IMR-90 (cell line): ENCODE measurements at regions not wholly inside any gene's neighbourhood (a gene's known extent, or its start where the extent isn't known, plus 50 kb on each side); places are given as distances from the start of the nearest gene placed in this dataset.

Experiments
- ATAC-seq: fragments of 200-7000 bp; cut with Tn5 transposase; 2 replicates; pipeline ENCODE4 v1.9.1; 2020; ENCODE audit warnings: low read depth, mild to moderate bottlenecking, moderate library complexity
- BruUV-seq: library from RNA; stranded (reverse); fragments of 400-500 nt; replicated peaks from 2 replicates; lab custom pipeline; 2021; lab: Mats Ljungman, UMichigan
- CTCF ChIA-PET: fragments of 300-600 bp; formaldehyde crosslinking; extraction: SDS; loops from one replicate; lab custom pipeline; 2021; ENCODE audit warnings: antibody characterized with exemption; lab: Yijun Ruan, JAX
- POLR2A ChIA-PET: fragments of 300-600 bp; sonication (Branson Sonifier 250); formaldehyde crosslinking; loops from one replicate; lab custom pipeline; 2022; ENCODE audit warnings: antibody characterized with exemption; ENCODE audit not compliant: unreplicated experiment; lab: Charles Lee
- DNase-seq: peaks from one replicate; pipeline ENCODE4 v3.0.0; 2013
- H2AFZ ChIP-seq: replicated peaks from 2 replicates; pipeline ENCODE3; 2013; ENCODE audit warnings: low read length, mild to moderate bottlenecking; ENCODE audit not compliant: poor library complexity
- H2AK5ac ChIP-seq: 2 replicates; pipeline ENCODE4 v1.6.1; 2013; ENCODE audit warnings: low read depth, low read length, inconsistent platforms
- H2AK9ac ChIP-seq: replicated peaks from 2 replicates; pipeline ENCODE3; 2013; ENCODE audit warnings: mild to moderate bottlenecking, low read depth, low read length, moderate library complexity; ENCODE audit not compliant: poor library complexity
- H2BK120ac ChIP-seq: 2 replicates; pipeline ENCODE4 v1.6.1; 2013; ENCODE audit warnings: low read depth, low read length, inconsistent platforms
- H2BK15ac ChIP-seq: 3 replicates; pipeline ENCODE4 v1.6.1; 2013; ENCODE audit warnings: low read depth, low read length, inconsistent platforms
- H2BK20ac ChIP-seq: 2 replicates; pipeline ENCODE4 v1.6.1; 2013; ENCODE audit warnings: low read depth, mild to moderate bottlenecking, inconsistent platforms, low read length, moderate library complexity
- H2BK5ac ChIP-seq: 2 replicates; pipeline ENCODE4 v1.6.1; 2013; ENCODE audit warnings: mild to moderate bottlenecking, low read depth, low read length, inconsistent platforms; ENCODE audit not compliant: poor library complexity, severe bottlenecking
- H3K14ac ChIP-seq: replicated peaks from 2 replicates; pipeline ENCODE4 v1.6.1; 2013; ENCODE audit warnings: low read depth, low read length, inconsistent platforms
- H3K18ac ChIP-seq: 2 replicates; pipeline ENCODE4 v1.6.1; 2013; ENCODE audit warnings: low read depth, low read length, control low read depth
- H3K23ac ChIP-seq: 2 replicates; pipeline ENCODE4 v1.6.1; 2013; ENCODE audit warnings: low read depth, low read length, inconsistent platforms
- H3K27ac ChIP-seq: 2 replicates; pipeline ENCODE4 v1.5.1; 2013; ENCODE audit warnings: mild to moderate bottlenecking, control low read depth, low read length; ENCODE audit not compliant: insufficient read depth
- H3K27me3 ChIP-seq: 2 replicates; pipeline ENCODE4 v1.6.1; 2013; ENCODE audit warnings: low read length; ENCODE audit not compliant: control insufficient read depth, insufficient read depth
- H3K36me3 ChIP-seq: 2 replicates; pipeline ENCODE4 v1.6.1; 2013; ENCODE audit warnings: low read length, mixed read lengths; ENCODE audit not compliant: control insufficient read depth, insufficient read depth
- H3K4ac ChIP-seq: 2 replicates; pipeline ENCODE4 v1.6.1; 2013; ENCODE audit warnings: low read depth, low read length, inconsistent platforms
- H3K4me1 ChIP-seq: 2 replicates; pipeline ENCODE4 v1.6.1; 2013; ENCODE audit warnings: low read length, mixed read lengths; ENCODE audit not compliant: control insufficient read depth, insufficient read depth
- H3K4me2 ChIP-seq: 2 replicates; pipeline ENCODE4 v1.6.1; 2013; ENCODE audit warnings: low read depth, mild to moderate bottlenecking, control low read depth, low read length, moderate library complexity
- H3K4me3 ChIP-seq: 2 replicates; pipeline ENCODE4 v1.5.1; 2013; ENCODE audit warnings: low read depth, mild to moderate bottlenecking, control low read depth, low read length, moderate library complexity; ENCODE audit not compliant: insufficient read depth
- H3K56ac ChIP-seq: 2 replicates; pipeline ENCODE4 v1.6.1; 2013; ENCODE audit warnings: low read length, inconsistent platforms; ENCODE audit not compliant: insufficient read depth; ENCODE audit errors: extremely low read depth
- H3K79me1 ChIP-seq, 2 experiments: 2 replicates each; pipeline ENCODE4 v1.6.1; 2013; ENCODE audit warnings: low read length in 2 of 2, inconsistent platforms in 1 of 2, low read depth in 1 of 2
- H3K9ac ChIP-seq: 2 replicates; pipeline ENCODE4 v1.6.1; 2013; ENCODE audit warnings: low read depth, low read length, control low read depth
- H3K9me1 ChIP-seq: 2 replicates; pipeline ENCODE4 v1.6.1; 2013; ENCODE audit warnings: low read length, inconsistent platforms; ENCODE audit not compliant: insufficient read depth
- H3K9me3 ChIP-seq: 2 replicates; pipeline ENCODE4 v1.6.1; 2013; ENCODE audit warnings: low read length; ENCODE audit not compliant: control insufficient read depth, insufficient read depth
- H4K20me1 ChIP-seq: 2 replicates; pipeline ENCODE4 v1.6.1; 2013; ENCODE audit warnings: low read length, inconsistent platforms; ENCODE audit not compliant: insufficient read depth
- H4K5ac ChIP-seq: 2 replicates; pipeline ENCODE4 v1.6.1; 2013; ENCODE audit warnings: mild to moderate bottlenecking, low read depth, low read length, control low read depth
- H4K8ac ChIP-seq, 2 experiments: 2 replicates each; pipeline ENCODE4 v1.6.1; 2013; ENCODE audit warnings: low read depth in 2 of 2, low read length in 2 of 2, control low read depth in 1 of 2, inconsistent platforms in 1 of 2
- H4K91ac ChIP-seq: 2 replicates; pipeline ENCODE4 v1.6.1; 2013; ENCODE audit warnings: low read depth, low read length, inconsistent platforms; ENCODE audit not compliant: insufficient read depth
- BHLHE40 ChIP-seq: fragments of 150-350 bp; IDR thresholded peaks from 2 replicates; pipeline ENCODE4 v1.6.1; 2016; ENCODE audit warnings: mild to moderate bottlenecking, low read depth, low read length
- CHD1 ChIP-seq: IDR thresholded peaks from 2 replicates; pipeline ENCODE4 v1.6.1; 2012; ENCODE audit warnings: low read depth, low read length, improper control_type of control experiment
- CTCF ChIP-seq: conservative IDR thresholded peaks from 2 replicates; pipeline ENCODE4 v1.5.1; 2012; ENCODE audit warnings: mild to moderate bottlenecking, low read depth, low read length, improper control_type of control experiment
- ELK1 ChIP-seq: fragments of 150-350 bp; IDR thresholded peaks from 2 replicates; pipeline ENCODE4 v1.6.1; 2016; ENCODE audit warnings: low read depth, mild to moderate bottlenecking, low read length, moderate library complexity, borderline replicate concordance
- FOS ChIP-seq: fragments of 150-350 bp; IDR thresholded peaks from 2 replicates; pipeline ENCODE4 v1.6.1; 2016; ENCODE audit warnings: low read depth, low read length
- MAFK ChIP-seq: IDR thresholded peaks from 2 replicates; pipeline ENCODE4 v1.6.1; 2012; ENCODE audit warnings: low read depth, low read length, improper control_type of control experiment
- MAZ ChIP-seq: IDR thresholded peaks from 2 replicates; pipeline ENCODE4 v1.6.1; 2012; ENCODE audit warnings: low read depth, mild to moderate bottlenecking, low read length, improper control_type of control experiment, moderate library complexity, borderline replicate concordance
- MXI1 ChIP-seq: IDR thresholded peaks from 2 replicates; pipeline ENCODE4 v1.6.1; 2012; ENCODE audit warnings: low read depth, mild to moderate bottlenecking, low read length, moderate library complexity, borderline replicate concordance
- NFE2L2 ChIP-seq: fragments of 150-350 bp; IDR thresholded peaks from 2 replicates; pipeline ENCODE4 v1.6.1; 2016; ENCODE audit warnings: low read depth, mild to moderate bottlenecking, low read length
- POLR2A ChIP-seq: IDR thresholded peaks from 2 replicates; pipeline ENCODE4 v1.6.1; 2012; ENCODE audit warnings: mild to moderate bottlenecking, low read depth, low read length
- RCOR1 ChIP-seq: IDR thresholded peaks from 2 replicates; pipeline ENCODE4 v1.6.1; 2012; ENCODE audit warnings: mild to moderate bottlenecking, low read length, improper control_type of control experiment; ENCODE audit not compliant: insufficient replicate concordance
- SMC3 ChIP-seq: fragments of 150-350 bp; IDR thresholded peaks from 2 replicates; pipeline ENCODE4 v1.6.1; 2016; ENCODE audit warnings: low read depth, mild to moderate bottlenecking, antibody characterized with exemption, low read length, moderate library complexity
- USF2 ChIP-seq: fragments of 150-350 bp; IDR thresholded peaks from 2 replicates; pipeline ENCODE4 v1.6.1; 2017; ENCODE audit warnings: mild to moderate bottlenecking, antibody characterized with exemption, low read length, low read depth
- WGBS, 2 experiments: methylation state at CpG; one replicate each; pipeline versions ENCODE4 v1.1.5 to v1.1.7; 2013; ENCODE audit warnings: missing lambda C conversion rate in 2 of 2; ENCODE audit not compliant: insufficient read length in 1 of 2; ENCODE audit errors: extremely low coverage in 2 of 2; 5-methylcytosine and 5-hydroxymethylcytosine counted together
- dilution Hi-C: fragments of 300-500 bp; cut with HindIII; formaldehyde crosslinking; loops from one replicate; pipeline ENCODE4 v1.14.3; 2018; ENCODE audit warnings: low sequenced_read_pairs; ENCODE audit not compliant: unreplicated experiment
- in situ Hi-C: fragments of 300-500 bp; cut with MboI; formaldehyde crosslinking; loops from 3 replicates; pipeline ENCODE4 v1.14.3; 2019; ENCODE audit warnings: low sequenced_read_pairs, inconsistent platforms, mixed read lengths
- intact Hi-C: fragments of 100-400 bp; cut with micrococcal nuclease; formaldehyde crosslinking; loops from 2 replicates; pipeline ENCODE4 v1.10.0; 2022

- H3K9me1 ChIP-seq: no peaks in the 10 kb centered on the region
- H3K9ac ChIP-seq: no peak overlapping the region
- no peak for TF ChIP-seq RCOR1
- TF ChIP-seq USF2: no peak
- no peak for TF ChIP-seq SMC3
- TF ChIP-seq ELK1: no peak
- TF ChIP-seq POLR2A: no peak
- no peak for TF ChIP-seq NFE2L2
- TF ChIP-seq MXI1: no peak
- no peak for TF ChIP-seq CTCF
- TF ChIP-seq BHLHE40: no peak
- no peak for TF ChIP-seq CHD1
- no peak for TF ChIP-seq FOS
- TF ChIP-seq MAFK: no peak
- TF ChIP-seq MAZ: no peak
- H3K27ac ChIP-seq: no peak overlapping the region
- no peak overlapping the region for H2BK120ac ChIP-seq
- no peaks in the 10 kb centered on the region for H3K4me1 ChIP-seq
- H2AK9ac ChIP-seq: no peak overlapping the region
- H2BK5ac ChIP-seq: no peak overlapping the region
- ChIA-PET POLR2A (no interaction called here), CTCF (no interaction called here)
- no peaks in the 10 kb centered on the region for H3K36me3 ChIP-seq
- H3K4me2 ChIP-seq: no peak overlapping the region
- H3K9me3 ChIP-seq: peaks cover 12% of the 10 kb centered on the region; the same call in 1 of the 2 replicates
- no peak overlapping the region for H2AK5ac ChIP-seq
- H4K5ac ChIP-seq: no peak overlapping the region
- in situ Hi-C loops: no loop called here
- H2BK15ac ChIP-seq: no peak overlapping the region
- H2AFZ ChIP-seq: no peak overlapping the region
- no peak overlapping the region for H4K8ac ChIP-seq
- H3K23ac ChIP-seq: no peak overlapping the region
- 85% methylated on average over 92 of the region's 109 CpGs; no CpG with 5 or more reads in 1 of the 2 experiments for WGBS, 2 experiments
- no peak overlapping the region for H3K56ac ChIP-seq
- no peak for ATAC-seq
- no TSS peak for BruUV-seq
- intact Hi-C loops: no loop called here
- DNase-seq: no peak
- no peak overlapping the region for H3K4me3 ChIP-seq
- H4K20me1 ChIP-seq: no peaks in the 10 kb centered on the region
- no peaks in the 10 kb centered on the region for H3K27me3 ChIP-seq
- no peak overlapping the region for H3K14ac ChIP-seq
- H2BK20ac ChIP-seq: no peak overlapping the region
- H3K18ac ChIP-seq: no peak overlapping the region
- H3K79me1 ChIP-seq: no peaks in the 10 kb centered on the region
- H3K4ac ChIP-seq: no peak overlapping the region
- no peak overlapping the region for H4K91ac ChIP-seq
- dilution Hi-C loops: no loop called here
Observed at GRCh38 chr2:212832211-212833195, 293.9 kb upstream of the ERBB4 start.
